H54 (cell line): ENCODE measurements at regions not wholly inside any gene's neighbourhood (a gene's known extent, or its start where the extent isn't known, plus 50 kb on each side); places are given as distances from the start of the nearest gene placed in this dataset.
A peak's percentile ranks its signal among the peaks of the same experiment; 100 is the strongest.
"Not testable (repeated sequence)": the region's sequence is repeated elsewhere in the genome, so short reads cannot be mapped to it uniquely, and the experiment has no call there.

ENCODE experiments used
- DNase-seq: peaks from one replicate; pipeline ENCODE4 v3.0.0; 2011; ENCODE audit warnings: low spot score, mixed read lengths; ENCODE audit not compliant: insufficient read length
- FAIRE-seq: peaks from 3 replicates; lab custom pipeline; 2011; peaks lifted over from hg19 to GRCh38; lab: Jason Lieb, UNC
- POLR2A ChIP-seq: IDR thresholded peaks from 2 replicates; pipeline ENCODE4 v1.6.1; 2011; ENCODE audit warnings: low read depth, mild to moderate bottlenecking, low read length

DNA sequence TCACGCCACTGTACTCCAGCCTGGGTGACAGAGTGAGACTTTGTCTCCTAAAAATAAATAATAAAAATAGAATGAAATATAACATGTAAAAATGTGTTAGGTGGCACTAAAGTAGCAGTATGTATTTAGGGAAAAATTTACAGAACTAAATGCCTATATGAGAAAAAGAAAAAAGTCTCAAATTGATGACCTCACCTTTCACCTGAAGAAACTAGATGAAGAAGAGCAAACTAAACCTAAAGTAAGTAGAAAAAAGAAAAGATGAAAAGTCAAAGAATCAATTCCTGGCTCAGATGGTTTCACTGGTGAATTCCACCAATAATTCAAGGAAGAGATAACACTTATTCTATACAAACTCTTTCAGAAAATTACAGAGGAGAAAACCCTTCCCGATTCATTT, 106.5 kb upstream of the NANOS1 start:
- FAIRE-seq = no peak

DNA sequence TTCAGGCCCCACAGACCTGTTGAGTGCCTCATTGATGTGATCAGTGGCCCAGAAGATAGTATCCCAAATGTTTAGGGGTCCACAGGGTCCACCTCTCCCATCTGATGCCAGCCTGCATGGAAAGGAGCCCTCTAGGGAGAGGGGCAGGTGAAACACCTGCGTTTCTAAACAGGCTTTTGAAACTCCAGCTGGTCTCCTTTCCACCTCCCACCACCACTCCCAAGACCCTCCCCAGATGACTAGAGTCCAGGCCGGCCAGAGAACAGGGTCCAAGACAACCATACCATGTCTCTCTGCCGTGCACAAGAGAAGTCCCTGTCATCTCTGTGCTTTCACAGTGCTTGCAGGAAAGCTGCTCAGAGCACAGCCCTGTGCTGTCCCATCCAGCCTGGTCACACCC, 105.0 kb upstream of the NANOS1 start:
- DNase-seq (no peak), FAIRE-seq (no peak)
- TF ChIP-seq POLR2A = no peak

More for the DNA sequence above, 106.5 kb upstream of the NANOS1 start:
- TF ChIP-seq POLR2A = no peak
- no peak for DNase-seq

DNA sequence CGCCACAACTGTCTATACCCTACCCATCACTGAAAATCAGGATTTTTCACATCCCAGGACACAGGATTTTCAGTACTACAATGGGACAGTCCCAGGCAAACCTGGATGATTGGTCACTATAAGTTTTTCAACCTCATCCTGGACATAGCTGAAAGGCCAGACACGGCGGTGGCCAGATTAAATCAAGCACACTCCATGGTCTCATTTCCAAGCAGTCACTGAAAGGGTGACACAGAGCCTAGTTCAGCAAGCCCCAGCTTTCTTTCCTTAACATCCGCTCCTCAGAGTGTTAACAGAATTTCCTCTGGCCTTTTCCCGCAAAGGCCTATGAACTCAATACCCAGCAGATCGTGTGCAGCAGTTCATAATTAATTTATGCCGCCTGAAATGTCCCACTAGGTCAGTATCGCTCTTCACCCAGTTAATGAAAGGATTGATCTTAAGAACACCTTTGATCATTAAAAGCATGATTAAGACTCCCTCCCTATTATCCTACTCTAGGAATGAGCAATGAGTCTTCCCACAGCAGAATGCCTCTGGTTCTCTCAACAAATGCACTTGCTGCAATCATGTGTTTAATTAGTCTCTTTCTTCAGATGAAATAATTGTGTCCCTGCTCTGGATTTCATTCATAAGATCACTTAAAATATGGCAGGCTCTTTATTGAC, 104.0 kb upstream of the NANOS1 start:
- FAIRE-seq = no peak
- TF ChIP-seq POLR2A = no peak
- DNase-seq = no peak

DNA sequence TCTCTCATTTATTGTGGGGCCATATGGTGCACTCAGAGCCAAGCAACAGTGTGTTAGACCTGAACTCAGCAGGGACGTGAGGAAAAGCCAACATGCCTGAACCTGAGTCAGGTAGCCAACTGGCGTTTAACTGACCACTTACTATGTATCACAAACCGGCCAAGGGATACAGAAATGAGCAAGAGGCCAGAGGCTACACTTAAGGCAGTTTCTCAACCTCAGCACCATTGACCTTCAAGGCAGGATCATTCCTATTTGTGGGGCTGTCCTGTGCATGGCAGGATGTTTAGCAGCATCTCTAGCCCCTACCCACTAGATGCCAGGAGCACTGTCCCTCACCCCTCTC, 103.5 kb upstream of the NANOS1 start:
- FAIRE-seq = no peak
- DNase-seq = no peak
- TF ChIP-seq POLR2A = no peak

DNA sequence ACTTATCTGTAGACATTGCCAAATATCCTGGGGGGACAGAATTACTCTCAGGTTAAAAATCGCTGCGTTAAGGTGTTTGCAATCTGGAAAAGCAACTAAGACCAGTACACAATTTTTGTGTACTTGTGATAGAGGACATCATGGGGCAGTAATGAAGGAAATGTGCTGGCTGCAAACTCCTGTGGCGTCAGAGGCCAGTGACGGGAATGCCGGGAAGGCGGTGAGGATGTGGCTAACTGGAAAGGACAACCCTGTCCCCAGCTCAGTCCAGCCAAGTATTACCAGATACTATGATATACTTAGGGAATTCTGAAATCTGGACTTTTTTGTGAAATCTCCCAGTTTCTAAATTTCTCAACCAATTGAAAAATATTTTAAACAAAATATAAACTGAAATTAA, 103.1 kb upstream of the NANOS1 start:
- no peak for DNase-seq
- no peak for FAIRE-seq
- no peak for TF ChIP-seq POLR2A

DNA sequence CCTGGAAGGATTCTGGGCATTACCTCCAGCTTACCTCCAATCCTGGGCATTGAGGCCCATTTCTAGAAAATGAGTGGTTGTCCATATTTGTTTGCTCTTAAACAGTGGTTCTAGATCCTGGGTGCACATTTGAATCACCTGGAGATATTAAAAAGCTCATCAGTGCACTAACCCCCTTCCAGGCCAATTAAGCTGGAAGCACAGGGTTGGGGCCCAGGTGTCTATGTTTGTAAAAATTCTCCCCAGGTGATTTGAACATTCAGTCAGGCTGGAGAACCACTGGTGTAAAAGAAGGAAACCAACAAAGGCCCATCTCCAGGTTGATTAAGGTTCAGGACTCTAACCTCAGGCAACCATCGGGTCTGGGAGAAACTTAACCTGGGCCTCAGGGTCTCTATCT, 102.6 kb upstream of the NANOS1 start:
- no peak for DNase-seq
- no peak for TF ChIP-seq POLR2A
- FAIRE-seq = no peak

DNA sequence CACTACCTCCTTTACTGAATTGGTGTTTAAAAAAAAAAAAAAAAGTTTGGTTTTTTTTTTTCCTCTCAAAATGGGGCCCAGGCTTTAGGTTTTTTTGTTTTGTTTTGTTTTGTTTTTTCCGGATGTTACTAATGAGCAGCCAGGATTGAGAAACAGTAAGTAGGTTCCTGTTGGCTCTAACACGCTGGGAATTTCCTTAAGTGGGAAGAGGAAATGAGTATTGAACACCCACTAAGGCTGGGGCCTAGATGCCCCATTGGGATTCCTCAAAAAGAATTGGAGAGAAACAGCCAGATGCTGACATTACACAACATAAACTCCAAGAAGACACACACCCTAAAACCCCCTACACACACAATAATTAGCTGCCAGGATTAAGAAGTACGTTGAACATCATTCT, 102.2 kb upstream of the NANOS1 start:
- DNase-seq = no peak
- no peak for FAIRE-seq
- no peak for TF ChIP-seq POLR2A

DNA sequence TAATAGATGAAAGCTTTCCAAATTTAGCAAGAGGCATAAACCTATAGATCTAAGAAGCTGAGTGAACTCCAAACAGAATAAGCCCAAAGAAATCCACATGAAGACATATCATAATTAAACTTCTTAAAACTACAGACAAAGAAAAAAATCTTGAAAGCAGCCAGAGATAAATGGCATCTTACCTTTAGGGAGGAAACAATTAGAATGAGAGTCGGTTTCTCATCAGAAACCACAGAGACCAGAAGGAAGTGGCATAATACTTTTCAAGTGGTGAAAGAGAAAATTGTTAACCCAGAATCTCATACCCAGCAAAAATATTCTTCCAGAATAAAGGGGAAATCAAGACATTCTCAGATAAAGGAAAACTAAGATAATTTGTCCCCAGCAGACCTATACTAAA, 98.9 kb upstream of the NANOS1 start:
- TF ChIP-seq POLR2A = no peak
- DNase-seq = no peak
- FAIRE-seq = no peak

DNA sequence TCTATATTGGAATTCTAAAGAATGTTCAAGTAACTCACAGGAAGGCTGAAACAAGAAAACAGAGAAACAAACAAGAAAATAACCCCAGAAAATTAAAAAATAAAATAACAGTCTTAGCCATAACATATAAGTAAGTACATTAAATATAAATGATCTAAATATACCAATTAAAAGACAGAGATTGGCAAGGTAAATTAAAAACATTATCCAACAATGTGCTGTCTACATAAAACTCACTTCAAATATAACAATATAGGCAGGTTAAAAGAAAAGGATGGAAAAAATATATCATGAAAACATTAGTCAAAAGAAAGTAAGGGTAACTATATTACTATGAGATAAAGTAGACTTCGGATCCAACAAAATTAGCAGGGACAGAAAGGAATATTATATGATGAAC, 98.1 kb upstream of the NANOS1 start:
- no peak for TF ChIP-seq POLR2A
- no peak for DNase-seq
- FAIRE-seq = no peak

DNA sequence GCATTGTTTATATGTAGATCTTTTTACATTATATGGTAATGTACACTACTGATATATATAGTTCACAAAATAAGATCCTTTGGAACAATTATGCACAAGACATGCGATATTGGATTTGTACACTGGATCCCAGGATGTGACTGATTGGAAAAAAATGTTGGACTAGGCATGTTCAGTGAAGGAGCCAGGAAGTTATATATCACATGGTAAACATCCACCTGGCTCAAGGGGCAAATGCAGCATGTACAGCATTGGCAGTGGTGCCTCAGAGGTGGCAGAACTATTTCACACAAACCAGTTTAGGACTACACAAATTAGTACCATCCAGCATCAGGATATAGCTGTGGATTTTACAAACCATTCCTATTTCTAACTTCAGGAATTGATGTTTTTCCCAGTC, 97.4 kb upstream of the NANOS1 start:
- FAIRE-seq = peak; percentile 23
- not testable (repeated sequence) for DNase-seq

DNA sequence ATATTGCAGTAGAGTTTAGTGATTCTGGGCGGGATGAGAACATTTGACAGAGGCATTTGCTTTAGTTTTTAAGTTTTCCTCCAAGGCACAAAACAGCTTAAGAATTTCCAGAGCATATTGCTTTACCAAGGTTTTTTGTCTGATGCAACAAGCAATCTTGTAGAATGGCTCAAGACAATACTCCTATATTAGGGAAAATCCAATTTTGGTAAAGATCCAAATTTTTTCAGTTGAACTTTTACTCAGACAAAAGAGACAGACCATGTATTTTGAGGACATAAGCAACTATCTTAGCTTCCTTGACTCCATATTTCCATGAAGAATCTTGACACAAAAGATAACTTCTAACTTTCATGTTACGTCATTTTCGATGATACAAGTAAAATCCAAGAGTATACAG, 92.3 kb upstream of the NANOS1 start:
- TF ChIP-seq POLR2A = no peak
- DNase-seq = no peak
- no peak for FAIRE-seq

DNA sequence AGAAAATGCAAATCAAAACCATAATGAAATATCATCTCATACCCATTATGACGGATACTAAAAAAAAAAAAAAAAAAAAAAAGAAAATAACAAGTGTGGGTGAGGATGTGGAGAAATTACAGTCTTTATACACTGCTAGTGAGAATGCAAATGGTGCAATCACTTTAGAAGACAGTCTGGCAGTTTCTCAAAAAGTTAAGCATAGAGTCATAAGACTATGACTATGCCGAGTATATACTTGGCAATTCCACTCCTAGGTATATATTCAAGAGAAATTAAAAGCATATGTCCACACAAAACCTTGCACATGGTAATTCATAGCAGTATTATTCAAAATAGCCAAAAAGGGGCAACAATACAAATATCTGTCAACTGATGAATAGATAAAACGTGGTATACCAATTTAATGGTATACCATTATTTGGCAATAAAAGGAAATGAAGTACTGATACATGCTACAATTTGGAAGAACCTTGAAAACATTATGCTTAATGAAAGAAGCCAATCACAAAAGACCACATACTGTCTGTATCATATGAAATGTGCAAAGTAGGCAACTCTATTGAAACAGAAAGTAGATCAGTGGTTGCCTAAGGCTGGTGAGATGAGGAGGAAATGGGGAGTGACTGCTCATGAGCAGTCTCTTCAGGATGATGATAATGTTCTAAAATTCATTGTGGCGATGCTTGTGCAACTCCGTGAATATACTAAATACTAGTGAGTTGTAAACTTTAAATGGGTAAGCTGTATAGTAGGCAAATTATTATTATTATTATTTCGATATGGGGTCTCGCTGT, 90.1 kb upstream of the NANOS1 start:
- no peak for TF ChIP-seq POLR2A
- FAIRE-seq (no peak), DNase-seq (no peak)

DNA sequence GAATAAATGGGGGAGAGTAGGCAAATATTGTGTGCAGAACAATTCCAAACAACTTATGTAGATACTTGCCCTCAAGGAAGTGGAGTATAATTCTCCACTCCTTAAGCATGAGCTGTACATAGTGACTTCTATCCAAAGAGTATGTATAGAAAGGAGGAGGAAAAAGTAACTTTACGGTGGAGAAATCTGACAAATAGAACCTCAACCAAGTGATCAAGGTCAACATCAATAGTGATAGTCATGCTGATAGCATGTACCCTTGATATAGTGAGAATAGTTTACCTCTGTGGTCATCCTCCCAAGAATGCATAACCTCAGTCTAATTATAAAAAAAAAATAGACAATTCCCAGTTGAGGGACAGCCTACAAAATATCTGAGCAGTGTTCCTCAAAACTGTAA, 89.1 kb upstream of the NANOS1 start:
- no peak for FAIRE-seq
- no peak for TF ChIP-seq POLR2A

DNA sequence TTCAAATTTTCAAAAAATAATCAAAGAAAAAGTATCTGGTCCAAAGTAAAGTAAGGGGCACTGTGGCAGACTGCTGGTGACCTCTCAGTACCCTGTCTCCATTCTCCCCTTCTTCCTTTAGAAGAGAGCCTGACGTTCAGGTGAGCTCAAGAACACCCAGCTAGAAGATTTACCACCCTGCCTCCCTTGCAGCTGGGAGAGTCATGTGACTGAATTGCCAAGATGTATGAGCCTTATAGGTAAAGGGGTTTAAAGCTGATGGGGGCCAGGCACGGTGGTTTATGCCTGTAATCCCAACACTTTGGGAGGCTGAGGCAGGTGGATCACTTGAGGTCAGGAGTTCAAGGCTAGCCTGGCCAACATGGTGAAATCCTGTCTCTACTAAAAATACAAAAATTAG, 86.3 kb upstream of the NANOS1 start:
- FAIRE-seq = no peak
- TF ChIP-seq POLR2A = no peak
- no peak for DNase-seq

More for the DNA sequence above, 89.1 kb upstream of the NANOS1 start:
- no peak for DNase-seq
